ENCODE measurements at regions not wholly inside any gene's neighbourhood (a gene's known extent, or its start where the extent isn't known, plus 50 kb on each side); places are given as distances from the start of the nearest gene placed in this dataset.

DNA sequence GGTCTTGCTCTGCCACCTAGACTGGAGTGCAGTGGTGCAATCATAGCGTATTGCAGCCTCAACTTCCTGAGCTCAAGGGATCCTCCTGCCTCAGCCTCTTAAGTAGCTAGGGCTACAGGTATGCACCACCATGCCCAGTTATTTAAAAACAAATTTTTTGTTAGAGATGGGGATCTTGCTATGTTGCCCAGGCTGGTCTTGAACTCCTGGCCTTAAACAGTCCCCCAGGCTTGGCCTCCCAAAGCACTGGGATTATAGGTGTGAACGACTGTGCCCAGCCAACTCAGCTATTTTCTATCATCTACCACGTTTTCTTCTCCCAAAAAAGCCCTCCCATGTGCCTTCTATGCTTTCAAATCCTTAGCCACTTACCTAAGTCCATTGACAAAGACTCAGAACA is 243.7 kb upstream of the SOX4 start:
- H3K9ac ChIP-seq: no peak overlapping the region
- no peaks in the 10 kb centered on the region for H3K9me3 ChIP-seq
- H3K27ac ChIP-seq: no peak overlapping the region
- H3K4me3 ChIP-seq: no peak overlapping the region
- no peaks in the 10 kb centered on the region for H3K27me3 ChIP-seq
- H3K4me2 ChIP-seq: no peak overlapping the region
- H3K4me1 ChIP-seq: no peaks in the 10 kb centered on the region
- no peaks in the 10 kb centered on the region for H3K36me3 ChIP-seq
- no peak for TF ChIP-seq Cebpa-rat (IDR thresholded peaks at IDR 0.05)
- H4K20me1 ChIP-seq: no peaks in the 10 kb centered on the region

DNA sequence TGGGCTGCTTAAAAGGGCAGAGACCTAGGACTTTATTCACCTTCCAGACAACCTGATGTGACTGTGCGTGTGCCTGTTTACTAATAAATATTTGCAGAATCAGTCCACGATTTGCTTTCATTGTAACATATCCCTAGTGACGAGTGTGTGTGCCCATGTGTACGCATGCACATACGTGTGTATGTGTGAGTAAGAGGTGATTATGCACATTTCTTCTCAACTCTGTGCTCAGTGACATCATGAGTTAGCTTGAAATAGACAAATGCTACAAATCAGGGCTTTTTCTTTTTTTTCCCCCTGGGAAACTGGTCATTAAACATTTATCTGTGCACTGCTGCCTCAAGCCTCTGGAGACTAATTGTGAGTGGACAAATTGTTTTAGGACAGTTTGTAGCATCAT is 242.6 kb upstream of the SOX4 start:
- no peaks in the 10 kb centered on the region for H3K9me3 ChIP-seq
- TF ChIP-seq Cebpa-rat (IDR thresholded peaks at IDR 0.05): no peak
- H3K4me1 ChIP-seq: no peaks in the 10 kb centered on the region
- H3K4me2 ChIP-seq: no peak overlapping the region
- H3K4me3 ChIP-seq: no peak overlapping the region
- H3K36me3 ChIP-seq: no peaks in the 10 kb centered on the region
- H3K27me3 ChIP-seq: no peaks in the 10 kb centered on the region
- H4K20me1 ChIP-seq: no peaks in the 10 kb centered on the region
- H3K27ac ChIP-seq: no peak overlapping the region
- no peak overlapping the region for H3K9ac ChIP-seq

GRCh38 chr6:21352131-21352530 is 241.4 kb upstream of the SOX4 start:
- no peak overlapping the region for H3K4me2 ChIP-seq
- no peaks in the 10 kb centered on the region for H3K36me3 ChIP-seq
- no peaks in the 10 kb centered on the region for H3K4me1 ChIP-seq
- no peaks in the 10 kb centered on the region for H3K9me3 ChIP-seq
- H3K27me3 ChIP-seq: no peaks in the 10 kb centered on the region
- H4K20me1 ChIP-seq: no peaks in the 10 kb centered on the region
- no peak overlapping the region for H3K9ac ChIP-seq
- TF ChIP-seq Cebpa-rat (IDR thresholded peaks at IDR 0.05): no peak
- H3K27ac ChIP-seq: no peak overlapping the region
- H3K4me3 ChIP-seq: no peak overlapping the region

DNA sequence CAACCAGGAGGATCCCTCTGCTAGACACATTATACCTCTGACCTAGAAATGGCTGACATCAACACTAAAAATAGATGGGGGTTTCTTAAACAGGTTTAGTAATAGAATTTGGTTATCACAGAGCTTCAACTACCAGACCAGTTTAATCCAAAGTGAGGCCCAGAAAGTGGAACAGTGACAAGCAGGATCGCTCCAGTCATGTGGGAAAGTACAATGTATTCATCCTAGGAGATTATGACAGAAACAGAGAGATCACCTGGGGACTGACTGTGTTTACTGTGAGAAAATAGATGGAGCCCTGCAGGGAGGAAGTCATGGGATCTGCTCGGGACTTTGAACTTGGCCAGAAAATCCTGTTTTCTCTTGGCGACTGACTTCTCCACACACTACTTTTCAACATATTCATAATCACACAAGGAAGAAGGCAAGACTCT is 238.7 kb upstream of the SOX4 start:
- no peak overlapping the region for H3K9ac ChIP-seq
- H3K36me3 ChIP-seq: no peaks in the 10 kb centered on the region
- H3K4me2 ChIP-seq: no peak overlapping the region
- H4K20me1 ChIP-seq: no peaks in the 10 kb centered on the region
- H3K27me3 ChIP-seq: no peaks in the 10 kb centered on the region
- no peak overlapping the region for H3K27ac ChIP-seq
- no peaks in the 10 kb centered on the region for H3K9me3 ChIP-seq
- no peak for TF ChIP-seq Cebpa-rat (IDR thresholded peaks at IDR 0.05)
- no peaks in the 10 kb centered on the region for H3K4me1 ChIP-seq
- no peak overlapping the region for H3K4me3 ChIP-seq

DNA sequence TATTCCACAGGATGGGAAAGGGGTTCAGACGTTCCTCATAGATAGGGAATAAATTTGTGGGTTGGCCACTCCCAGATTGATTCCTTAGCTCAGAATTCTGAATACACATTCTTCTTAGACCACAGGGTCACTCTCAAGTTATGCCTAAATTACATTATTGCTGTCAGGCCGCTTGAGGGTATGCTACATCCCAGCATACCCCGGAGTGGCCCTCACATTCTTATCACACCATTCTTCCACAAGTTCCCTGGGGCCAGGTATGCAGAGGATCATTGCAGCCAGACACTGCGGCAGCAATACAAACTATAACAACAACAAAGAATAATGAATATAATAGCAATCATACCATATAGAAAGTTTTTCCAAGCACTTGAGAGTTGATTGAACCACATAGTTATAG is 237.9 kb upstream of the SOX4 start:
- no peaks in the 10 kb centered on the region for H3K4me1 ChIP-seq
- no peaks in the 10 kb centered on the region for H3K36me3 ChIP-seq
- no peak overlapping the region for H3K4me2 ChIP-seq
- no peak overlapping the region for H3K9ac ChIP-seq
- no peaks in the 10 kb centered on the region for H3K27me3 ChIP-seq
- H4K20me1 ChIP-seq: no peaks in the 10 kb centered on the region
- H3K9me3 ChIP-seq: no peaks in the 10 kb centered on the region
- no peak overlapping the region for H3K27ac ChIP-seq
- no peak for TF ChIP-seq Cebpa-rat (IDR thresholded peaks at IDR 0.05)
- no peak overlapping the region for H3K4me3 ChIP-seq

- H3K4me3 ChIP-seq: no peak overlapping the region
- no peak for TF ChIP-seq Cebpa-rat (IDR thresholded peaks at IDR 0.05)
- H3K9ac ChIP-seq: no peak overlapping the region
- no peaks in the 10 kb centered on the region for H3K9me3 ChIP-seq
- no peaks in the 10 kb centered on the region for H3K27me3 ChIP-seq
- H3K36me3 ChIP-seq: no peaks in the 10 kb centered on the region
- no peaks in the 10 kb centered on the region for H4K20me1 ChIP-seq
- no peak overlapping the region for H3K27ac ChIP-seq
- H3K4me1 ChIP-seq: no peaks in the 10 kb centered on the region
- no peak overlapping the region for H3K4me2 ChIP-seq
Observed at GRCh38 chr6:21357262-21357661, 236.3 kb upstream of the SOX4 start.

GRCh38 chr6:21359926-21360325 is 233.6 kb upstream of the SOX4 start:
- Histone ChIP-seq H3K4me1 (no peaks in the 10 kb centered on the region), H3K36me3 (no peaks in the 10 kb centered on the region), H3K9ac (no peak overlapping the region), H3K9me3 (no peaks in the 10 kb centered on the region), H3K27me3 (no peaks in the 10 kb centered on the region), H3K4me2 (no peak overlapping the region), H4K20me1 (no peaks in the 10 kb centered on the region), H3K27ac (no peak overlapping the region), H3K4me3 (no peak overlapping the region)
- no peak for TF ChIP-seq Cebpa-rat (IDR thresholded peaks at IDR 0.05)

GRCh38 chr6:21360336-21360735 is 233.2 kb upstream of the SOX4 start:
- no peak overlapping the region for H3K27ac ChIP-seq
- no peak for TF ChIP-seq Cebpa-rat (IDR thresholded peaks at IDR 0.05)
- H3K36me3 ChIP-seq: no peaks in the 10 kb centered on the region
- no peaks in the 10 kb centered on the region for H3K27me3 ChIP-seq
- H3K4me1 ChIP-seq: no peaks in the 10 kb centered on the region
- no peaks in the 10 kb centered on the region for H4K20me1 ChIP-seq
- H3K9me3 ChIP-seq: no peaks in the 10 kb centered on the region
- H3K4me2 ChIP-seq: no peak overlapping the region
- no peak overlapping the region for H3K4me3 ChIP-seq
- H3K9ac ChIP-seq: no peak overlapping the region

DNA sequence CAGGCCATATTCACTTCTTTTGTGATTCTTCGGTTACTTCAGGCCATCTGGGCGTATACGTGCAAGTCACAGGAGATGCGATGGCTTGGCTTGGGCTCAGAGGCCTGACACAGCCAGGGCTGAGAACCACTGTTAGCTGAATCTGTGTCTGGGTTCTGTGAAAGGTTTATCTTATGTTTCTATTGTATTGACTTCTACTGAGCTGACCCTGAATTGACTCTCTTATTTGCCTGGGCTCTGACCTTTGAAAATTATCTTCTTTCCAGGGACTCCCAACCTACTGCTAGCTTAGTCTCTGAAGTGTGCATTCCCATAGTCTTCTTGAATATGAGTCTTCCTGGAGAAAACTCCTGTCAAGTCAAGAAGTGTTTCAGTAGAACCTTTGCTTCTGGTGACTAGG is 226.4 kb upstream of the SOX4 start:
- Histone ChIP-seq H3K4me3 (no peak overlapping the region), H3K4me1 (no peaks in the 10 kb centered on the region), H3K36me3 (no peaks in the 10 kb centered on the region), H4K20me1 (no peaks in the 10 kb centered on the region), H3K9ac (no peak overlapping the region), H3K27me3 (no peaks in the 10 kb centered on the region), H3K9me3 (no peaks in the 10 kb centered on the region), H3K27ac (no peak overlapping the region), H3K4me2 (no peak overlapping the region)
- no peak for TF ChIP-seq Cebpa-rat (IDR thresholded peaks at IDR 0.05)

GRCh38 chr6:21367649-21368154 is 225.8 kb upstream of the SOX4 start:
- Histone ChIP-seq H3K9me3 (no peaks in the 10 kb centered on the region), H3K4me3 (no peak overlapping the region), H3K27me3 (no peaks in the 10 kb centered on the region), H3K9ac (no peak overlapping the region), H3K27ac (no peak overlapping the region), H3K4me1 (no peaks in the 10 kb centered on the region), H3K4me2 (no peak overlapping the region), H3K36me3 (no peaks in the 10 kb centered on the region), H4K20me1 (no peaks in the 10 kb centered on the region)
- TF ChIP-seq Cebpa-rat (IDR thresholded peaks at IDR 0.05): no peak

GRCh38 chr6:21371061-21371460 is 222.5 kb upstream of the SOX4 start:
- no peaks in the 10 kb centered on the region for H3K9me3 ChIP-seq
- H3K27me3 ChIP-seq: no peaks in the 10 kb centered on the region
- no peak overlapping the region for H3K9ac ChIP-seq
- H3K27ac ChIP-seq: no peak overlapping the region
- H3K4me3 ChIP-seq: no peak overlapping the region
- H3K4me2 ChIP-seq: no peak overlapping the region
- H3K36me3 ChIP-seq: no peaks in the 10 kb centered on the region
- H4K20me1 ChIP-seq: no peaks in the 10 kb centered on the region
- no peaks in the 10 kb centered on the region for H3K4me1 ChIP-seq
- no peak for TF ChIP-seq Cebpa-rat (IDR thresholded peaks at IDR 0.05)
